SK-N-SH treated with all-trans-retinoic acid at 6 μM for 48 hours (cell line): ENCODE measurements at regions not wholly inside any gene's neighbourhood (a gene's known extent, or its start where the extent isn't known, plus 50 kb on each side); places are given as distances from the start of the nearest gene placed in this dataset.

Source experiments
- ATAC-seq: fragments of 200-7000 bp; cut with Tn5 transposase; 3 replicates; pipeline ENCODE4 v1.9.1; 2020; ENCODE audit warnings: mild to moderate bottlenecking, moderate library complexity
- ESRRG ChIP-seq: fragments of 250-450 bp; sonication (Bioruptor Pico); IDR thresholded peaks from 2 replicates; pipeline ENCODE4 v1.6.1; 2021; ENCODE audit warnings: mild to moderate bottlenecking
- TCF4 ChIP-seq: fragments of 250-450 bp; sonication (Bioruptor Pico); IDR thresholded peaks from 2 replicates; pipeline ENCODE4 v1.8.0; 2021; ENCODE audit warnings: mild to moderate bottlenecking, moderate library complexity, borderline replicate concordance
- TOX ChIP-seq: fragments of 250-450 bp; sonication (Bioruptor Pico); IDR thresholded peaks from 2 replicates; pipeline ENCODE4 v1.8.0; 2021; ENCODE audit warnings: mild to moderate bottlenecking, moderate library complexity, borderline replicate concordance
- TSHZ2 ChIP-seq: fragments of 250-450 bp; sonication (Bioruptor Pico); IDR thresholded peaks from 2 replicates; pipeline ENCODE4 v1.5.0; 2020; ENCODE audit warnings: mild to moderate bottlenecking, moderate library complexity

- TF ChIP-seq ESRRG (CRISPR knock-in tag) (no peak), TSHZ2 (CRISPR knock-in tag) (no peak), TCF4 (CRISPR knock-in tag) (no peak), TOX (CRISPR knock-in tag) (no peak)
- no peak for ATAC-seq
Observed at GRCh38 chr1:65097076-65097475, 50.9 kb upstream of the AK4 start.
